Neural cell (in vitro differentiated cells): ENCODE measurements at regions not wholly inside any gene's neighbourhood (a gene's known extent, or its start where the extent isn't known, plus 50 kb on each side); places are given as distances from the start of the nearest gene placed in this dataset.

Source experiments
- H2AFZ ChIP-seq: fragments of 200-600, 300-800 bp; sonication (generic), shearing (Covaris generic); 2 replicates; pipeline ENCODE4 v1.6.0; 2014; ENCODE audit warnings: low read depth, mild to moderate bottlenecking, antibody characterized with exemption, low read length, moderate library complexity
- H3F3A ChIP-seq: fragments of 200-600 bp; shearing (Covaris generic); 2 replicates; pipeline ENCODE4 v1.6.1; 2016; ENCODE audit warnings: mild to moderate bottlenecking, moderate library complexity, mixed read lengths, antibody characterized with exemption, low read length; ENCODE audit not compliant: insufficient read depth, poor library complexity, severe bottlenecking
- H3K27ac ChIP-seq: fragments of 200-600, 300-800 bp; sonication (generic), shearing (Covaris generic); 2 replicates; pipeline ENCODE4 v1.5.1; 2014; ENCODE audit warnings: mild to moderate bottlenecking, low read length, moderate library complexity
- H3K27me3 ChIP-seq: fragments of 300-800, 200-600 bp; sonication (generic), shearing (Covaris generic); 2 replicates; pipeline ENCODE4 v1.6.0; 2014; ENCODE audit warnings: mild to moderate bottlenecking, low read depth, low read length, moderate library complexity; ENCODE audit not compliant: insufficient read depth
- H3K36me3 ChIP-seq: fragments of 300-800, 200-600 bp; sonication (generic), shearing (Covaris generic); 2 replicates; pipeline ENCODE4 v1.5.1; 2014; ENCODE audit warnings: mild to moderate bottlenecking, antibody characterized with exemption, low read length, moderate library complexity; ENCODE audit not compliant: insufficient read depth
- H3K4me2 ChIP-seq: fragments of 300-800, 200-600 bp; sonication (generic), shearing (Covaris generic); 2 replicates; pipeline ENCODE4 v1.6.0; 2014; ENCODE audit warnings: mild to moderate bottlenecking, low read length
- H3K4me3 ChIP-seq: fragments of 300-800, 200-600 bp; sonication (generic), shearing (Covaris generic); 2 replicates; pipeline ENCODE4 v1.5.1; 2014; ENCODE audit warnings: mild to moderate bottlenecking, low read length, moderate library complexity
- H3K79me2 ChIP-seq: fragments of 200-600 bp; shearing (Covaris generic); replicated peaks from 2 replicates; pipeline ENCODE4 v1.6.0; 2014; ENCODE audit warnings: mild to moderate bottlenecking, low read length, moderate library complexity; ENCODE audit not compliant: insufficient read depth
- H3K9ac ChIP-seq: fragments of 300-800, 200-600 bp; sonication (generic), shearing (Covaris generic); 2 replicates; pipeline ENCODE4 v1.6.1; 2016; ENCODE audit warnings: mild to moderate bottlenecking, low read length, mixed read lengths
- H3K9me2 ChIP-seq: fragments of 200-600 bp; shearing (Covaris generic); 2 replicates; pipeline ENCODE4 v1.6.1; 2016; ENCODE audit warnings: mild to moderate bottlenecking, low read length, mixed read lengths; ENCODE audit not compliant: insufficient read depth
- H3K9me3 ChIP-seq: fragments of 200-600, 300-800 bp; sonication (generic), shearing (Covaris generic); 2 replicates; pipeline ENCODE4 v1.6.1; 2016; ENCODE audit warnings: mild to moderate bottlenecking, mixed run types, low read length, moderate library complexity, mixed read lengths
- H4K20me1 ChIP-seq: fragments of 200-600 bp; shearing (Covaris generic); 2 replicates; pipeline ENCODE4 v1.6.1; 2016; ENCODE audit warnings: mild to moderate bottlenecking, mixed run types; ENCODE audit not compliant: insufficient read depth
- EP300 ChIP-seq: fragments of 450-650 bp; conservative IDR thresholded peaks from 2 replicates; pipeline ENCODE4 v1.6.1; 2014; ENCODE audit warnings: antibody characterized with exemption, mild to moderate bottlenecking, moderate library complexity; ENCODE audit not compliant: poor library complexity, severe bottlenecking
- EZH2 ChIP-seq: fragments of 200-600, 300-800 bp; shearing (Covaris generic), sonication (generic); IDR thresholded peaks from 2 replicates; pipeline ENCODE4 v1.6.1; 2014; ENCODE audit warnings: antibody characterized with exemption, low read length, borderline replicate concordance, mild to moderate bottlenecking; ENCODE audit not compliant: insufficient read depth, poor library complexity, severe bottlenecking
- MXI1 ChIP-seq: fragments of 450-650 bp; conservative IDR thresholded peaks from 2 replicates; pipeline ENCODE4 v1.6.1; 2014; ENCODE audit warnings: antibody characterized with exemption, mild to moderate bottlenecking; ENCODE audit not compliant: poor library complexity, severe bottlenecking
- POLR2AphosphoS5 ChIP-seq: IDR thresholded peaks from 2 replicates; pipeline ENCODE4 v1.6.1; 2012
- RAD21 ChIP-seq: fragments of 450-650 bp; conservative IDR thresholded peaks from 2 replicates; pipeline ENCODE4 v1.6.1; 2014; ENCODE audit warnings: antibody characterized with exemption, mild to moderate bottlenecking, moderate library complexity
- SMC3 ChIP-seq: fragments of 450-650 bp; conservative IDR thresholded peaks from 2 replicates; pipeline ENCODE4 v1.6.1; 2014; ENCODE audit warnings: antibody characterized with exemption, mild to moderate bottlenecking, moderate library complexity; ENCODE audit not compliant: poor library complexity
- TAF1 ChIP-seq: IDR thresholded peaks from 2 replicates; pipeline ENCODE4 v1.6.1; 2012; ENCODE audit warnings: low read depth
- TF ChIP-seq, protein P1 (sequence below): IDR thresholded peaks from 2 replicates; pipeline ENCODE4 v1.6.1; 2012; ENCODE audit warnings: borderline replicate concordance
- TF ChIP-seq, protein P2 (sequence below): fragments of 450-650 bp; IDR thresholded peaks from 2 replicates; pipeline ENCODE4 v1.5.1; 2014; ENCODE audit warnings: antibody characterized with exemption, mild to moderate bottlenecking, moderate library complexity; ENCODE audit not compliant: poor library complexity, severe bottlenecking

GRCh38 chr3:124429129-124429815, 301.0 kb upstream of the UMPS start:
- H3K9me2 ChIP-seq, result no peaks in the 10 kb centered on the region
- H3K27me3 ChIP-seq, result no peaks in the 10 kb centered on the region
- no peaks in the 10 kb centered on the region for H3K79me2 ChIP-seq
- H4K20me1 ChIP-seq, result no peaks in the 10 kb centered on the region
- no peak overlapping the region for H3K4me2 ChIP-seq
- H3K36me3 ChIP-seq, result peaks cover 28% of the 10 kb centered on the region
- TF ChIP-seq POLR2AphosphoS5, result no peak
- TF ChIP-seq, protein P1, sequence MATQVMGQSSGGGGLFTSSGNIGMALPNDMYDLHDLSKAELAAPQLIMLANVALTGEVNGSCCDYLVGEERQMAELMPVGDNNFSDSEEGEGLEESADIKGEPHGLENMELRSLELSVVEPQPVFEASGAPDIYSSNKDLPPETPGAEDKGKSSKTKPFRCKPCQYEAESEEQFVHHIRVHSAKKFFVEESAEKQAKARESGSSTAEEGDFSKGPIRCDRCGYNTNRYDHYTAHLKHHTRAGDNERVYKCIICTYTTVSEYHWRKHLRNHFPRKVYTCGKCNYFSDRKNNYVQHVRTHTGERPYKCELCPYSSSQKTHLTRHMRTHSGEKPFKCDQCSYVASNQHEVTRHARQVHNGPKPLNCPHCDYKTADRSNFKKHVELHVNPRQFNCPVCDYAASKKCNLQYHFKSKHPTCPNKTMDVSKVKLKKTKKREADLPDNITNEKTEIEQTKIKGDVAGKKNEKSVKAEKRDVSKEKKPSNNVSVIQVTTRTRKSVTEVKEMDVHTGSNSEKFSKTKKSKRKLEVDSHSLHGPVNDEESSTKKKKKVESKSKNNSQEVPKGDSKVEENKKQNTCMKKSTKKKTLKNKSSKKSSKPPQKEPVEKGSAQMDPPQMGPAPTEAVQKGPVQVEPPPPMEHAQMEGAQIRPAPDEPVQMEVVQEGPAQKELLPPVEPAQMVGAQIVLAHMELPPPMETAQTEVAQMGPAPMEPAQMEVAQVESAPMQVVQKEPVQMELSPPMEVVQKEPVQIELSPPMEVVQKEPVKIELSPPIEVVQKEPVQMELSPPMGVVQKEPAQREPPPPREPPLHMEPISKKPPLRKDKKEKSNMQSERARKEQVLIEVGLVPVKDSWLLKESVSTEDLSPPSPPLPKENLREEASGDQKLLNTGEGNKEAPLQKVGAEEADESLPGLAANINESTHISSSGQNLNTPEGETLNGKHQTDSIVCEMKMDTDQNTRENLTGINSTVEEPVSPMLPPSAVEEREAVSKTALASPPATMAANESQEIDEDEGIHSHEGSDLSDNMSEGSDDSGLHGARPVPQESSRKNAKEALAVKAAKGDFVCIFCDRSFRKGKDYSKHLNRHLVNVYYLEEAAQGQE, result no peak
- TF ChIP-seq EZH2, result no peak
- H3K4me3 ChIP-seq, result no peak overlapping the region
- no peak overlapping the region for H3K9ac ChIP-seq
- no peaks in the 10 kb centered on the region for H3K9me3 ChIP-seq
- H3F3A ChIP-seq, result no peaks in the 10 kb centered on the region
- no peak overlapping the region for H2AFZ ChIP-seq
- no peak overlapping the region for H3K27ac ChIP-seq

DNA sequence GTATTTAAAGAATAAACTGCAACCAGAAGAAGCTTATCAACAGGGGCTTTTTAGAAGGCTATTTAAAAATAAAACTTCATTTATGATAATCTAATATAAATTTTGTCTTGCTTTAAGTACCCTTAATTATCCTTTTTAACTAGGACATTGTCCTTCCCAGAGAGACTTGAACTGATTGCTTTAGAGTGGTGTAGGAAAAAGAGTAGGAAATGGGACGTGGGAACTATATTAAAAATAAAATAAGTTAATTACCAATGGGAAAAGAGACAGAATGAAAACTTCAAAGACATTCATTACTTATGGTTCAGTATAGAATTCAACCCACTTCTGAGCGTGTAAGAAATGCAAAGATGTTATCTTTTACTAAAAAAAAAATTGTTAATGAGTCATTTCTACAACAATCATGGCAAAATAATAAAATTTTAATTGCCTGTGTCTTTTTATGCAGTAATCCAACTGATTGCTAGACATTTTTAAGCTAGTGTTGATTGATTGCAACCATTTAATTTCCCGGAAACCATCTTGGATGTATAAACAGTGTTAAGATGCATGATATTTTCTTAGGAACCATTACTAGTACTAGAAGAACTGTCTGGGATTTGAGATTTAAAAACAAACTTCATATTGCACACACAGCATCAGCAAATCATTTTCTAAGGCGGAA, 298.8 kb upstream of the UMPS start:
- H3K27ac ChIP-seq, result no peak overlapping the region
- H3K4me3 ChIP-seq, result no peak overlapping the region
- H3K36me3 ChIP-seq, result peaks cover 32% of the 10 kb centered on the region
- no peaks in the 10 kb centered on the region for H3K9me2 ChIP-seq
- no peaks in the 10 kb centered on the region for H3K27me3 ChIP-seq
- no peaks in the 10 kb centered on the region for H4K20me1 ChIP-seq
- H2AFZ ChIP-seq, result no peak overlapping the region
- H3F3A ChIP-seq, result no peaks in the 10 kb centered on the region
- H3K4me2 ChIP-seq, result no peak overlapping the region
- H3K9ac ChIP-seq, result no peak overlapping the region
- no peaks in the 10 kb centered on the region for H3K79me2 ChIP-seq
- H3K9me3 ChIP-seq, result no peaks in the 10 kb centered on the region
- TF ChIP-seq POLR2AphosphoS5 (no peak), RAD21 (no peak), EZH2 (no peak), TAF1 (no peak), SMC3 (no peak), MXI1 (no peak), EP300 (no peak)
- TF ChIP-seq, protein P1, result no peak
- TF ChIP-seq, protein P2, sequence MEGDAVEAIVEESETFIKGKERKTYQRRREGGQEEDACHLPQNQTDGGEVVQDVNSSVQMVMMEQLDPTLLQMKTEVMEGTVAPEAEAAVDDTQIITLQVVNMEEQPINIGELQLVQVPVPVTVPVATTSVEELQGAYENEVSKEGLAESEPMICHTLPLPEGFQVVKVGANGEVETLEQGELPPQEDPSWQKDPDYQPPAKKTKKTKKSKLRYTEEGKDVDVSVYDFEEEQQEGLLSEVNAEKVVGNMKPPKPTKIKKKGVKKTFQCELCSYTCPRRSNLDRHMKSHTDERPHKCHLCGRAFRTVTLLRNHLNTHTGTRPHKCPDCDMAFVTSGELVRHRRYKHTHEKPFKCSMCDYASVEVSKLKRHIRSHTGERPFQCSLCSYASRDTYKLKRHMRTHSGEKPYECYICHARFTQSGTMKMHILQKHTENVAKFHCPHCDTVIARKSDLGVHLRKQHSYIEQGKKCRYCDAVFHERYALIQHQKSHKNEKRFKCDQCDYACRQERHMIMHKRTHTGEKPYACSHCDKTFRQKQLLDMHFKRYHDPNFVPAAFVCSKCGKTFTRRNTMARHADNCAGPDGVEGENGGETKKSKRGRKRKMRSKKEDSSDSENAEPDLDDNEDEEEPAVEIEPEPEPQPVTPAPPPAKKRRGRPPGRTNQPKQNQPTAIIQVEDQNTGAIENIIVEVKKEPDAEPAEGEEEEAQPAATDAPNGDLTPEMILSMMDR, result no peak
